GM12873 (cell line): ENCODE measurements at regions not wholly inside any gene's neighbourhood (a gene's known extent, or its start where the extent isn't known, plus 50 kb on each side); places are given as distances from the start of the nearest gene placed in this dataset.

ENCODE experiments used
- CTCF ChIP-seq: IDR thresholded peaks from 2 replicates; pipeline ENCODE4 v1.5.1; 2012; ENCODE audit warnings: low read depth, mild to moderate bottlenecking, moderate library complexity, low read length, control low read depth; ENCODE audit not compliant: insufficient read depth; ENCODE audit errors: missing control alignments

- TF ChIP-seq CTCF, result no peak
Observed at GRCh38 chr16:86964796-86965241, 352.4 kb downstream of the C16orf95 start.

- TF ChIP-seq CTCF, result no peak
Observed at GRCh38 chr16:86965331-86965730, 351.9 kb downstream of the C16orf95 start.

DNA sequence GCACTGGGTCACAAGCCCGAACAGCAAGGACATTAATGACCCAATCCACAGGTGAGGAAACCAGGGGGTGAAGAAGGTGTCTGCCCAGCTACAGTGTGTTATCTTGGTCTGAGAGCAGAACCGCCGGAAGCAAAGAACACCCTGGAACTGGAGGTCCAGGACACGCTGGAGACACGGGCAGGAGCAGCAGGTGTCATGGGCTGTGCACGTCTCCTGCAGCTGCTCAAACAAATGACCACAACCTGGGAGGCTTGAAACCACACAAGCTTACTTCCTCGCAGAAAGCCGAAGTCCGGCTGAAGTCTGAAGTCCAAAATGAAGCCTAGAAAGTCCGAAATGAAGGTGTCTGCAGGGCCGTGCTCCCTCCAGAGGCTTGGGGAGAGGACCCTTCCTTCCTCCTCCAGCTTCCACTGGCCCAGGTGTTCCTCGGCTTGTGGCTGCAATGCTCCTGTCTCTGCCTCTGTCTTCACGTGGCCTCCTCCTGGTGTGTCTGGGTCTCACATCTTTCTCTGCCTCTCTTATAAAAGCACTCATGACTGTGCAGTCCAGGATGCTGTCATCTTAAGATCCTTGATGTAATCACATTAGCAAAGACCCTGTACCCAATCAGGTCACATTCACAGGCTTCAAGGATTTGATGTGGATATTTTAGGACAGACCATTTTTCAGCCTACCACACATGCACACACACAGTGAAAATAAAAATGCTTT is 351.2 kb downstream of the C16orf95 start:
- no peak for TF ChIP-seq CTCF

GRCh38 chr16:86966777-86967176 is 350.4 kb downstream of the C16orf95 start:
- TF ChIP-seq CTCF, result no peak

GRCh38 chr16:86968866-86969265 is 348.3 kb downstream of the C16orf95 start:
- no peak for TF ChIP-seq CTCF

GRCh38 chr16:86969716-86970115 is 347.5 kb downstream of the C16orf95 start:
- no peak for TF ChIP-seq CTCF

GRCh38 chr16:86970279-86970678 is 346.9 kb downstream of the C16orf95 start:
- no peak for TF ChIP-seq CTCF
